Activated B cell treated with CpG ODN at 0.5 μM for 24 hours (primary cell): ENCODE measurements at regions not wholly inside any gene's neighbourhood (a gene's known extent, or its start where the extent isn't known, plus 50 kb on each side); places are given as distances from the start of the nearest gene placed in this dataset.
A peak's percentile ranks its signal among the peaks of the same experiment; 100 is the strongest.

Source experiments
- ATAC-seq: fragments of 200-7000 bp; cut with Tn5 transposase; one replicate; pipeline ENCODE4 v1.10.0; 2021; ENCODE audit warnings: low read depth, mild to moderate bottlenecking, moderate library complexity
- CTCF ChIA-PET: fragments of 350-600 bp; sonication (Branson Sonifier 250); formaldehyde crosslinking; loops from one replicate; lab custom pipeline; 2021; ENCODE audit warnings: antibody characterized with exemption; lab: Charles Lee
- POLR2A ChIA-PET: fragments of 350-600 bp; sonication (Branson Sonifier 250); formaldehyde crosslinking; loops from one replicate; lab custom pipeline; 2021; ENCODE audit warnings: antibody characterized with exemption; lab: Charles Lee
- DNase-seq: peaks from one replicate; pipeline ENCODE4 v3.0.0; 2022
- H3K27ac Mint-ChIP-seq: one replicate; pipeline ENCODE4 v1.8.0; 2020; ENCODE audit warnings: mixed read lengths
- H3K27me3 Mint-ChIP-seq: one replicate; pipeline ENCODE4 v1.8.0; 2021; ENCODE audit warnings: mixed read lengths
- H3K36me3 Mint-ChIP-seq: one replicate; pipeline ENCODE4 v1.8.0; 2021; ENCODE audit warnings: low read depth, mixed read lengths
- H3K4me1 Mint-ChIP-seq: one replicate; pipeline ENCODE4 v1.8.0; 2021; ENCODE audit warnings: mixed read lengths
- H3K4me3 Mint-ChIP-seq: one replicate; pipeline ENCODE4 v1.8.0; 2020; ENCODE audit warnings: mild to moderate bottlenecking, mixed read lengths
- H3K9me3 Mint-ChIP-seq: one replicate; pipeline ENCODE4 v1.8.0; 2020; ENCODE audit warnings: mixed read lengths
- intact Hi-C: fragments of 100-400 bp; cut with micrococcal nuclease; formaldehyde crosslinking; loops from one replicate; pipeline ENCODE4 v1.15.1; 2024
- TF ChIP-seq, protein P1 (sequence below): fragments of 200-600 bp; IDR thresholded peaks from one replicate; pipeline ENCODE4 v1.8.0; 2022; ENCODE audit warnings: antibody characterized with exemption, mild to moderate bottlenecking

DNA sequence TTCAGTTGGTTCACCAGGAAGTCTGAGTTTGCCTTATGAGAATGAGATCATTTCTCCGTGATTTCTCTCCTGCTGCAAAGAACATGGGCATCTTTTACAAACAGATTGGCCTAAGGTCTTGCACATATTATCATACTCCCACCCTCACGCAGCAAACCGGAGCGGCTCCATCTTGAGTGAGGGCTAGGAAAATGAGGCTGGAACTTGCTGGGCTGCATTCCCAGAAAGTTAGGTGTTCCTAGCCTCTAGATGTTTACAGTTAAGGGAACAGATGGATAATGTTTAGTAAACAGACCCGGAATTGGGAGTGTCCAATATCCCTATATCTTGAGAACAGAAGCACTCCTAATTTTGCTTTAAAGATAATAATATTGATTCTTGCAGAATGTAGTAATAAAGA, 247.9 kb upstream of the VCX3A start:
- no peak overlapping the region for H3K4me3 Mint-ChIP-seq
- ChIA-PET POLR2A (no interaction called here), CTCF (no interaction called here)
- no peak for ATAC-seq
- TF ChIP-seq, protein P1, sequence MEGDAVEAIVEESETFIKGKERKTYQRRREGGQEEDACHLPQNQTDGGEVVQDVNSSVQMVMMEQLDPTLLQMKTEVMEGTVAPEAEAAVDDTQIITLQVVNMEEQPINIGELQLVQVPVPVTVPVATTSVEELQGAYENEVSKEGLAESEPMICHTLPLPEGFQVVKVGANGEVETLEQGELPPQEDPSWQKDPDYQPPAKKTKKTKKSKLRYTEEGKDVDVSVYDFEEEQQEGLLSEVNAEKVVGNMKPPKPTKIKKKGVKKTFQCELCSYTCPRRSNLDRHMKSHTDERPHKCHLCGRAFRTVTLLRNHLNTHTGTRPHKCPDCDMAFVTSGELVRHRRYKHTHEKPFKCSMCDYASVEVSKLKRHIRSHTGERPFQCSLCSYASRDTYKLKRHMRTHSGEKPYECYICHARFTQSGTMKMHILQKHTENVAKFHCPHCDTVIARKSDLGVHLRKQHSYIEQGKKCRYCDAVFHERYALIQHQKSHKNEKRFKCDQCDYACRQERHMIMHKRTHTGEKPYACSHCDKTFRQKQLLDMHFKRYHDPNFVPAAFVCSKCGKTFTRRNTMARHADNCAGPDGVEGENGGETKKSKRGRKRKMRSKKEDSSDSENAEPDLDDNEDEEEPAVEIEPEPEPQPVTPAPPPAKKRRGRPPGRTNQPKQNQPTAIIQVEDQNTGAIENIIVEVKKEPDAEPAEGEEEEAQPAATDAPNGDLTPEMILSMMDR = no peak
- no peaks in the 10 kb centered on the region for H3K36me3 Mint-ChIP-seq
- H3K9me3 Mint-ChIP-seq = no peaks in the 10 kb centered on the region
- no peak overlapping the region for H3K27ac Mint-ChIP-seq
- no peak for DNase-seq
- intact Hi-C loops = loop anchor here (10.0 kb wide), 1 partner anchor 1978 kb away; no protein-coding TSS in a partner anchor
- no peaks in the 10 kb centered on the region for H3K27me3 Mint-ChIP-seq
- no peaks in the 10 kb centered on the region for H3K4me1 Mint-ChIP-seq

DNA sequence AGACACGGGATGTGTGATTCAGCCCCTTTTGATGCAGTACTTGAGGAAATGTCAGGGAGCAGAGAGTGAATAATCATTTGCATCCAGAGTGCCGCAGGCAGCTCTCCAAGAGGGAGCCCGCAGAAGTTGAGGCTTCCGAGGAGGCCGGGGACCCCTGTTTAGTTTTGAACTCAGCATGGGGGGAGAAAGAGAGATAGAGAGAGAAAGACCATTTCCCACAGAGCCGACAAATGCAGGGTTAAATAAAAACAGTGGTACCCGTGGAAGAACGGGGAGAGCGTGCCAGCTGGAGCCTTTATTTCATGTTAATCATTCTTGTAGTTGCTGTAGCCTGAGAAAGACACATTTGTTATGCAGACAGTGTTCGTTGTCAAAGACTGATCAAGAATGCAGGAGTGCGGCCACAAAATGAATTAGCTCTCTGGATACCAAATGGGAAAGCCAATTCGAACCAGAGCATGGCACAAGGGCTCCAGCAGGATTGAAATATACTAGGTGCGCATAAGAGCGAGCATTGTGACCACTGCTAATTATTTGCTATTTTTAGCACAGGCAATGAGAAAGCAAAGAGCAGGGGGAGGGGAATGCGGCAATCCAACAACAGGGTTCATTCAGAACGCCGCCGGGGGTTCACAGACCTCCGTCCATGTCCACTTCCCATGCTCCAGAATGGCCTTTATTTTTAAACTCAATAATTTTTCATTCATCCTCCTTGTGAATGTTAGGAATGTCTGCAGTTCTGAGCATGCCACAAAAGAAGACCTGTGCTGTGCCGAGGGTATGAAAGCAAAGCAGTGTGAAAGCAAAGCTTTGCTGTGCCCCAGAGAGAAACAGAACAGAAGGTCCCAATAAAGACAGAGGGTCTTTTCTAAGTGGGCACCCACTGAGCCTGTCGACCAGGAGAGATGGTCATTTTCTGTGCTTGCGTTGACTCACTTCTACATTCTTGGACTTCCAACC, 243.9 kb upstream of the VCX3A start:
- no peaks in the 10 kb centered on the region for H3K9me3 Mint-ChIP-seq
- intact Hi-C loops = no loop called here
- no peaks in the 10 kb centered on the region for H3K36me3 Mint-ChIP-seq
- H3K4me1 Mint-ChIP-seq = peaks cover 1% of the 10 kb centered on the region
- DNase-seq (no peak), ATAC-seq (no peak)
- POLR2A ChIA-PET = no interaction called here
- CTCF ChIA-PET = no interaction called here
- TF ChIP-seq, protein P1 = no peak
- H3K27me3 Mint-ChIP-seq = no peaks in the 10 kb centered on the region
- H3K27ac Mint-ChIP-seq = no peak overlapping the region
- no peak overlapping the region for H3K4me3 Mint-ChIP-seq

DNA sequence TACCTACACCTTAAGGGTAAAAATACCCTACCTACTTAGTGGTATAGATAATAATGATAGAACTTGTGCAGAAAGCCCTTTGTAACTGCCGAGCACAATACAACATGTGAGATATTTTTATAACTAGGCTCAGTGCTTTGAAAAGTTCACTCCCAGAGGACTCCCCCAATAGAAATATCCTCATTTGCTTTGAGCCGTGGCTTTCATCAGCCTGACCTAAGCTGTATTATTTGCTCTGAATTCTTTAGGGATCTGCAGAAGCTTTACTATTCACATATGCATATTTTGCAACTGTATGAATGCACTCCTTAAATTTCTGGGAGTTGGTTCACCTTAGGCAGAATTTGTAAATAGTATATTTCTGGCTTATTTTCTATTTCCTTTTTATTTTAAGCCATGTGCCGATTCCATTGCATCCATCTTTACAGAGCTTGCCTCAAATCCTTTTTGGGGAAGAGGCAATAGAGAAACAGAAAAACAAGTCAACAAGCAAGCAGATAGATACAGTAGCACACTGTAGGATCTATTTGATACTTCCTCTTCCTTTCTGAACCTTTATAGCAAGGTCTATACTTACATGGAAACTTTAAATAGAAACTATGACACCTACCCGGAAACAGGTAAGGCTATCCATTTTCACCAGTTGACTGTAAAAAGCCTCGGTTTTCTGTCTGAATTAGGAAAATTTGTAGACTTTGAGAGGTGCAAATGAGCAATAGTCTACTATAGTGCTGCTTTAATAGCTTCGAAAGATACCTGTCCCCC, 242.5 kb upstream of the VCX3A start:
- no peak overlapping the region for H3K27ac Mint-ChIP-seq
- ChIA-PET CTCF (no interaction called here), POLR2A (no interaction called here)
- H3K9me3 Mint-ChIP-seq = no peaks in the 10 kb centered on the region
- peaks cover 1% of the 10 kb centered on the region for H3K4me1 Mint-ChIP-seq
- TF ChIP-seq, protein P1 = no peak
- no peaks in the 10 kb centered on the region for H3K36me3 Mint-ChIP-seq
- H3K27me3 Mint-ChIP-seq = no peaks in the 10 kb centered on the region
- ATAC-seq = no peak
- DNase-seq = no peak
- intact Hi-C loops = no loop called here
- peak overlapping the region; percentile 29 for H3K4me3 Mint-ChIP-seq

DNA sequence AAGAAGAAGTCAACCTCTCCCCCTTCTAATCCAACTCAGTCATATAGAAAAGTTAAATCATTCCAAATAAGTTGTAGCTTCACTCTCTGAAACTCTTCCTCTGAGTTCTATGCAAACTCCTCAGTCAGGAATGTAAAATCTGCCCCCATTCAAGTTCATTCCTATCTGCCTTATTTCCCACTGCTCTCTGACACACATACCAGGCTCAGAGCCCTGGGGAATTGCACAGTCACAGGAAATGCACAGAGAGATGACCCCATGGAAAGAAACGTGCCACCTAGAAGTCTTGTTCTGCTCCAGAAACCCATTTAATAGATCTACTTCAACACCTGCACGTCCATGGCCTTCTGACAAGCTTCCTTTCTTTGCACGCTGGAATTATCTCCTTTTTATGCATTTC, 236.0 kb upstream of the VCX3A start:
- H3K27me3 Mint-ChIP-seq = no peaks in the 10 kb centered on the region
- H3K27ac Mint-ChIP-seq = no peak overlapping the region
- TF ChIP-seq, protein P1 = no peak
- no peaks in the 10 kb centered on the region for H3K4me1 Mint-ChIP-seq
- intact Hi-C loops = no loop called here
- H3K36me3 Mint-ChIP-seq = no peaks in the 10 kb centered on the region
- ChIA-PET POLR2A (no interaction called here), CTCF (no interaction called here)
- no peaks in the 10 kb centered on the region for H3K9me3 Mint-ChIP-seq
- ATAC-seq (no peak), DNase-seq (no peak)
- H3K4me3 Mint-ChIP-seq = no peak overlapping the region

DNA sequence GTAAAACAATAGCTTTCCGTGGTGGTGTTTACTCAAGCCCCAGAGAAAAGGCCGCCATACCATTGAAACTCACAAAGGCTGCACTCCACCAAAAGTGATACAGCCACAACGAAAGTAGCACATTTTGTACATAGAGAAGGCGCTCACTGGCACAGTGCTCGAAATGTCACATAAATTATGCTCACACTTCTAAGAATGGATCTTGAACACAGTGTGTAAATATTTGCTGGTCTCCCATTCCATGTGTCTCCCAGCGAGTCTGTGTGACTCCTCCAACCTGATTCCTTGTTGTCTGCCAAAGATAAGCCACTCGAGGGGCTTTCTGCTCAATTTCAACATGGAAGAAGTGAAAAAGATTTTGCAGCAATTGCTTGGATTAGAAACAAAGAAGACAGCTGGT, 234.0 kb upstream of the VCX3A start:
- no peak overlapping the region for H3K4me3 Mint-ChIP-seq
- DNase-seq (no peak), ATAC-seq (no peak)
- intact Hi-C loops = no loop called here
- H3K9me3 Mint-ChIP-seq = no peaks in the 10 kb centered on the region
- H3K36me3 Mint-ChIP-seq = no peaks in the 10 kb centered on the region
- no peaks in the 10 kb centered on the region for H3K4me1 Mint-ChIP-seq
- H3K27ac Mint-ChIP-seq = no peak overlapping the region
- no peaks in the 10 kb centered on the region for H3K27me3 Mint-ChIP-seq
- TF ChIP-seq, protein P1 = no peak
- POLR2A ChIA-PET = no interaction called here
- CTCF ChIA-PET = no interaction called here
